HCT116 (cell line): ENCODE measurements at regions not wholly inside any gene's neighbourhood (a gene's known extent, or its start where the extent isn't known, plus 50 kb on each side); places are given as distances from the start of the nearest gene placed in this dataset.

Experiments used
- ATAC-seq: fragments of 200-7000 bp; cut with Tn5 transposase; 2 replicates; pipeline ENCODE4 v1.9.1; 2020; ENCODE audit warnings: mild to moderate bottlenecking, moderate library complexity
- BruUV-seq: library from RNA; stranded (reverse); fragments of 400-500 nt; replicated peaks from 2 replicates; lab custom pipeline; 2021; lab: Mats Ljungman, UMichigan
- CTCF ChIA-PET: fragments of 300-600 bp; sonication (Branson Sonifier 250); formaldehyde crosslinking; loops from one replicate; lab custom pipeline; 2021; ENCODE audit warnings: antibody characterized with exemption; lab: Charles Lee
- POLR2A ChIA-PET: fragments of 300-600, 350-600 bp; sonication (Branson Sonifier 250); formaldehyde crosslinking; loops from one replicate; lab custom pipeline; 2021; ENCODE audit warnings: antibody characterized with exemption; lab: Charles Lee
- RAD21 ChIA-PET, 2 experiments: fragments of 300-600 bp; sonication (Branson Sonifier 250); formaldehyde crosslinking; loops; one replicate each; lab custom pipeline; 2023; ENCODE audit warnings: low total read pairs in 2 of 2; ENCODE audit not compliant: uncharacterized antibody in 2 of 2, unreplicated experiment in 2 of 2, low non-redundant PET in 1 of 2; lab: Charles Lee
- DNase-seq: peaks from one replicate; pipeline ENCODE4 v3.0.0-alpha.2; 2010; ENCODE audit warnings: low read depth, low spot score
- H2AFZ ChIP-seq: fragments of 200-600 bp; shearing (Covaris generic), sonication (generic); 2 replicates; pipeline ENCODE4 v1.6.1; 2017; ENCODE audit warnings: low read depth, mixed run types, mixed read lengths, antibody characterized with exemption, low read length; ENCODE audit not compliant: poor library complexity, severe bottlenecking
- H3K27ac ChIP-seq: 2 replicates; pipeline ENCODE4 v1.5.1; 2012; ENCODE audit warnings: low read depth, low read length
- H3K27me3 ChIP-seq: fragments of 200-600 bp; sonication (generic); 2 replicates; pipeline ENCODE4 v1.6.1; 2016; ENCODE audit warnings: mixed run types, low read length, mixed read lengths; ENCODE audit not compliant: insufficient read depth
- H3K36me3 ChIP-seq, 2 experiments: fragments of 200-500 bp in 1 of 2; fragments of 200-600 bp in 1 of 2; sonication (Bioruptor generic) in 1 of 2; sonication (generic) in 1 of 2; 2 replicates each; pipeline versions ENCODE4 v1.5.1 to v1.6.1; 2014 to 2016; ENCODE audit warnings: low read length in 2 of 2, inconsistent platforms in 1 of 2, mixed read lengths in 1 of 2, mixed run types in 1 of 2; ENCODE audit not compliant: insufficient read depth in 2 of 2, control insufficient read depth in 1 of 2
- H3K4me1 ChIP-seq, 2 experiments: fragments of 200-600 bp in 1 of 2; sonication (generic) in 1 of 2; 2 replicates each; pipeline versions ENCODE4 v1.5.1 to v1.6.1; 2012 to 2017; ENCODE audit warnings: low read length in 2 of 2, inconsistent platforms in 1 of 2, mild to moderate bottlenecking in 1 of 2, mixed read lengths in 1 of 2, mixed run types in 1 of 2, moderate library complexity in 1 of 2; ENCODE audit not compliant: insufficient read depth in 2 of 2, control insufficient read depth in 1 of 2
- H3K4me2 ChIP-seq: fragments of 200-600 bp; sonication (generic); 2 replicates; pipeline ENCODE4 v1.6.1; 2017; ENCODE audit warnings: mixed run types, low read length, mixed read lengths
- H3K4me3 ChIP-seq, 2 experiments: fragments of 200-600 bp in 1 of 2; sonication (generic) in 1 of 2; replicated peaks in 1 of 2; 2 replicates each; pipeline ENCODE4 v1.5.1; 2011 to 2016; ENCODE audit warnings: low read length in 2 of 2, control low read depth in 1 of 2, low read depth in 1 of 2, mild to moderate bottlenecking in 1 of 2, mixed read lengths in 1 of 2, mixed run types in 1 of 2
- H3K79me2 ChIP-seq: fragments of 200-600 bp; sonication (generic); 2 replicates; pipeline ENCODE4 v1.6.1; 2017; ENCODE audit warnings: mild to moderate bottlenecking, mixed run types, low read length, moderate library complexity, mixed read lengths; ENCODE audit not compliant: insufficient read depth
- H3K9ac ChIP-seq: fragments of 200-600 bp; sonication (generic); 2 replicates; pipeline ENCODE4 v1.6.1; 2016; ENCODE audit warnings: low read length, mixed read lengths
- H3K9me2 ChIP-seq: fragments of 200-600 bp; sonication (generic), shearing (Covaris generic); 2 replicates; pipeline ENCODE4 v1.6.1; 2017; ENCODE audit warnings: mixed run types, mild to moderate bottlenecking, moderate library complexity; ENCODE audit not compliant: insufficient read depth
- H3K9me3 ChIP-seq, 2 experiments: fragments of 200-500 bp in 1 of 2; fragments of 200-600 bp in 1 of 2; sonication (Bioruptor generic) in 1 of 2; sonication (generic) in 1 of 2; 2 replicates each; pipeline ENCODE4 v1.6.1; 2014 to 2017; ENCODE audit warnings: low read length in 2 of 2, mixed read lengths in 2 of 2, inconsistent platforms in 1 of 2, low read depth in 1 of 2, mild to moderate bottlenecking in 1 of 2, mixed run types in 1 of 2, moderate library complexity in 1 of 2; ENCODE audit not compliant: control insufficient read depth in 1 of 2, insufficient read depth in 1 of 2
- H4K20me1 ChIP-seq: fragments of 200-600 bp; sonication (generic), shearing (Covaris generic); 2 replicates; pipeline ENCODE4 v1.6.1; 2017; ENCODE audit warnings: mixed run types, mild to moderate bottlenecking, moderate library complexity; ENCODE audit not compliant: insufficient read depth
- ELF1 ChIP-seq: IDR thresholded peaks from 2 replicates; pipeline ENCODE4 v1.6.1; 2012; ENCODE audit warnings: low read depth, borderline replicate concordance
- EZH2phosphoT487 ChIP-seq: fragments of 200-600 bp; IDR thresholded peaks from 2 replicates; pipeline ENCODE4 v1.6.1; 2018; ENCODE audit warnings: antibody characterized with exemption, borderline replicate concordance
- POLR2AphosphoS5 ChIP-seq: IDR thresholded peaks from 2 replicates; pipeline ENCODE4 v1.6.1; 2011; ENCODE audit warnings: mild to moderate bottlenecking, low read depth, low read length, moderate library complexity
- SIN3A ChIP-seq: IDR thresholded peaks from 2 replicates; pipeline ENCODE4 v1.6.1; 2012; ENCODE audit warnings: low read depth
- SRF ChIP-seq: IDR thresholded peaks from 2 replicates; pipeline ENCODE4 v1.6.1; 2012; ENCODE audit warnings: low read depth
- TCF7L2 ChIP-seq: IDR thresholded peaks from 2 replicates; pipeline ENCODE4 v1.7.0; 2011; ENCODE audit warnings: borderline replicate concordance, inconsistent platforms; ENCODE audit not compliant: insufficient read depth, insufficient read length; ENCODE audit errors: extremely low read depth
- YY1 ChIP-seq: IDR thresholded peaks from 2 replicates; pipeline ENCODE4 v1.6.1; 2011; ENCODE audit warnings: low read length, low read depth, moderate library complexity, mild to moderate bottlenecking; ENCODE audit not compliant: insufficient replicate concordance; ENCODE audit errors: extremely low read depth
- intact Hi-C: fragments of 100-400 bp; cut with micrococcal nuclease; formaldehyde crosslinking; loops from 2 replicates; pipeline ENCODE4 v1.10.0; 2022
- TF ChIP-seq, protein P1 (sequence below): IDR thresholded peaks from 2 replicates; pipeline ENCODE4 v1.6.1; 2012
- TF ChIP-seq, protein P2 (sequence below), 3 experiments: fragments of 200-600 bp in 1 of 3; sonication (generic) in 1 of 3; IDR thresholded peaks in 2 of 3; conservative IDR thresholded peaks in 1 of 3; 2 replicates each; pipeline ENCODE4 v1.5.1; 2012 to 2017; ENCODE audit warnings: low read depth in 2 of 3, low read length in 2 of 3, antibody characterized with exemption in 1 of 3, borderline replicate concordance in 1 of 3, control low read depth in 1 of 3, mild to moderate bottlenecking in 1 of 3, mixed read lengths in 1 of 3, mixed run types in 1 of 3, moderate library complexity in 1 of 3; ENCODE audit not compliant: insufficient read depth in 1 of 3
- TF ChIP-seq, protein P3 (sequence below): IDR thresholded peaks from 2 replicates; pipeline ENCODE4 v1.6.1; 2012; ENCODE audit warnings: low read depth
- TF ChIP-seq, protein P4 (sequence below): IDR thresholded peaks from 2 replicates; pipeline ENCODE4 v1.6.1; 2012

DNA sequence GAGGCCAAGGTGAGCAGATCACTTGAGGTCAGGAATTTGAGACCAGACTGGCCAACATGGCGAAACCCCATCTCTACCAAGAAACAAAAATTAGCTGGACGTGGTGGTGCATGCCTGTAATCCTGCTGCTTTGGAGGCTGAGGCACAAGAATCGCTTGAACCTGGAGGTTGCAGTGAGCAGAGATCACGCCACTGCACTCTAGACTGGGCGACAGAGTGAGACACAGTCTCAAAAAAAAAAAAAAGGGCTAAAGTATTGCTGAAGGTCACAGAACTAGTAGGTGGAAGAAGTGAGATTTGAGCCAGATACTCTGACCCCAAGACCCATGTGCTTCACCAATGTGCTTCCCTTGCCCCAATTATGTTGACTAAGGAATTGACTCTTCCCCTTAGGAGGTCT lies 112.0 kb downstream of the NPIPB5 start:
- BruUV-seq = no TSS peak
- POLR2A ChIA-PET = interaction anchor here (0.6 kb wide), 1 partner anchor 73 kb away, joined by 3 read pairs; no protein-coding TSS in a partner anchor
- DNase-seq = no peak
- Histone ChIP-seq H4K20me1 (no peaks in the 10 kb centered on the region), H3K4me3 (no peak overlapping the region), H3K79me2 (no peaks in the 10 kb centered on the region), H3K9me3 (no peaks in the 10 kb centered on the region), H3K27me3 (peaks cover 33% of the 10 kb centered on the region), H2AFZ (no peak overlapping the region), H3K4me2 (no peak overlapping the region), H3K4me1 (no peaks in the 10 kb centered on the region), H3K27ac (no peak overlapping the region), H3K36me3 (no peaks in the 10 kb centered on the region), H3K9me2 (no peaks in the 10 kb centered on the region), H3K9ac (no peak overlapping the region)
- CTCF ChIA-PET = no interaction called here
- no peak for ATAC-seq
- RAD21 ChIA-PET = no interaction called here
- intact Hi-C loops = loop anchor here (10.0 kb wide), 1 partner anchor 218 kb away; no protein-coding TSS in a partner anchor
- TF ChIP-seq EZH2phosphoT487 (no peak), YY1 (no peak), POLR2AphosphoS5 (no peak), SIN3A (no peak), ELF1 (no peak), SRF (no peak), TCF7L2 (no peak)
- TF ChIP-seq, protein P1, sequence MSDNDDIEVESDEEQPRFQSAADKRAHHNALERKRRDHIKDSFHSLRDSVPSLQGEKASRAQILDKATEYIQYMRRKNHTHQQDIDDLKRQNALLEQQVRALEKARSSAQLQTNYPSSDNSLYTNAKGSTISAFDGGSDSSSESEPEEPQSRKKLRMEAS = no peak
- TF ChIP-seq, protein P2, sequence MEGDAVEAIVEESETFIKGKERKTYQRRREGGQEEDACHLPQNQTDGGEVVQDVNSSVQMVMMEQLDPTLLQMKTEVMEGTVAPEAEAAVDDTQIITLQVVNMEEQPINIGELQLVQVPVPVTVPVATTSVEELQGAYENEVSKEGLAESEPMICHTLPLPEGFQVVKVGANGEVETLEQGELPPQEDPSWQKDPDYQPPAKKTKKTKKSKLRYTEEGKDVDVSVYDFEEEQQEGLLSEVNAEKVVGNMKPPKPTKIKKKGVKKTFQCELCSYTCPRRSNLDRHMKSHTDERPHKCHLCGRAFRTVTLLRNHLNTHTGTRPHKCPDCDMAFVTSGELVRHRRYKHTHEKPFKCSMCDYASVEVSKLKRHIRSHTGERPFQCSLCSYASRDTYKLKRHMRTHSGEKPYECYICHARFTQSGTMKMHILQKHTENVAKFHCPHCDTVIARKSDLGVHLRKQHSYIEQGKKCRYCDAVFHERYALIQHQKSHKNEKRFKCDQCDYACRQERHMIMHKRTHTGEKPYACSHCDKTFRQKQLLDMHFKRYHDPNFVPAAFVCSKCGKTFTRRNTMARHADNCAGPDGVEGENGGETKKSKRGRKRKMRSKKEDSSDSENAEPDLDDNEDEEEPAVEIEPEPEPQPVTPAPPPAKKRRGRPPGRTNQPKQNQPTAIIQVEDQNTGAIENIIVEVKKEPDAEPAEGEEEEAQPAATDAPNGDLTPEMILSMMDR (IDR thresholded peaks at IDR 0.05 in 2 of 3, conservative IDR thresholded peaks at IDR 0.05 in 1 of 3; ENCODE audit: borderline replicate concordance in 1 of 3, insufficient read depth in 1 of 3, low read depth in 2 of 3, low read length in 2 of 3) = no peak
- TF ChIP-seq, protein P3, sequence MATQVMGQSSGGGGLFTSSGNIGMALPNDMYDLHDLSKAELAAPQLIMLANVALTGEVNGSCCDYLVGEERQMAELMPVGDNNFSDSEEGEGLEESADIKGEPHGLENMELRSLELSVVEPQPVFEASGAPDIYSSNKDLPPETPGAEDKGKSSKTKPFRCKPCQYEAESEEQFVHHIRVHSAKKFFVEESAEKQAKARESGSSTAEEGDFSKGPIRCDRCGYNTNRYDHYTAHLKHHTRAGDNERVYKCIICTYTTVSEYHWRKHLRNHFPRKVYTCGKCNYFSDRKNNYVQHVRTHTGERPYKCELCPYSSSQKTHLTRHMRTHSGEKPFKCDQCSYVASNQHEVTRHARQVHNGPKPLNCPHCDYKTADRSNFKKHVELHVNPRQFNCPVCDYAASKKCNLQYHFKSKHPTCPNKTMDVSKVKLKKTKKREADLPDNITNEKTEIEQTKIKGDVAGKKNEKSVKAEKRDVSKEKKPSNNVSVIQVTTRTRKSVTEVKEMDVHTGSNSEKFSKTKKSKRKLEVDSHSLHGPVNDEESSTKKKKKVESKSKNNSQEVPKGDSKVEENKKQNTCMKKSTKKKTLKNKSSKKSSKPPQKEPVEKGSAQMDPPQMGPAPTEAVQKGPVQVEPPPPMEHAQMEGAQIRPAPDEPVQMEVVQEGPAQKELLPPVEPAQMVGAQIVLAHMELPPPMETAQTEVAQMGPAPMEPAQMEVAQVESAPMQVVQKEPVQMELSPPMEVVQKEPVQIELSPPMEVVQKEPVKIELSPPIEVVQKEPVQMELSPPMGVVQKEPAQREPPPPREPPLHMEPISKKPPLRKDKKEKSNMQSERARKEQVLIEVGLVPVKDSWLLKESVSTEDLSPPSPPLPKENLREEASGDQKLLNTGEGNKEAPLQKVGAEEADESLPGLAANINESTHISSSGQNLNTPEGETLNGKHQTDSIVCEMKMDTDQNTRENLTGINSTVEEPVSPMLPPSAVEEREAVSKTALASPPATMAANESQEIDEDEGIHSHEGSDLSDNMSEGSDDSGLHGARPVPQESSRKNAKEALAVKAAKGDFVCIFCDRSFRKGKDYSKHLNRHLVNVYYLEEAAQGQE = no peak
- TF ChIP-seq, protein P4, sequence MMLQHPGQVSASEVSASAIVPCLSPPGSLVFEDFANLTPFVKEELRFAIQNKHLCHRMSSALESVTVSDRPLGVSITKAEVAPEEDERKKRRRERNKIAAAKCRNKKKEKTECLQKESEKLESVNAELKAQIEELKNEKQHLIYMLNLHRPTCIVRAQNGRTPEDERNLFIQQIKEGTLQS = no peak
